ENCODE measurements at regions not wholly inside any gene's neighbourhood (a gene's known extent, or its start where the extent isn't known, plus 50 kb on each side); places are given as distances from the start of the nearest gene placed in this dataset.
"Not testable (repeated sequence)": the region's sequence is repeated elsewhere in the genome, so short reads cannot be mapped to it uniquely, and the experiment has no call there.

DNA sequence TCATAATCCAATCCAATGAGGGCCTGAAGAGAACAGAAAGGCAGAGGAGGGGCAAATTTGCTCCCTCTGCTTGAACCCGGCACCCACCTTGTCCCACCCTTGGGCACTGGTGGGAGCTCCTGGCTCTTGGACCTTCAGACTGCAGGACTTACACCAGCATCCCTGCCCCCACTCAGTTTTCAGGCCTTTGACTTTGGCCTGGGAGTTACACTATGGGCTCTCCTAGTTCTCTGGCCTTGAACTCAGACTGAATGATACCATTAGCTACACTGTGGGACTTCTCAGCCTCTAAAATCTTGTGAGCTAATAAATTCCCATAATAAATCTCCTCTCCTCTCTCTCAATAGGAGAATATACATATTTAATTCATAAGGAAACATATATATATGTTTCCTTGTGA, 114.4 kb downstream of the AHR start:
- H3K36me3 ChIP-seq (replicated peaks; ENCODE audit: insufficient read depth, low read length) = no peaks in the 10 kb centered on the region
- H3K9me2 ChIP-seq (replicated peaks; ENCODE audit: insufficient read depth, low read length) = no peaks in the 10 kb centered on the region
- H3K4me1 ChIP-seq (ENCODE audit: low read length) = peaks cover 21% of the 10 kb centered on the region
- no peak overlapping the region for H3K4me3 ChIP-seq (ENCODE audit: low read length)
- no peak overlapping the region for H3K9ac ChIP-seq (ENCODE audit: low read length)
- H3K27me3 ChIP-seq (replicated peaks; ENCODE audit: insufficient read depth, low read length) = no peaks in the 10 kb centered on the region
- no peak for DNase-seq
- no peaks in the 10 kb centered on the region for H3K9me3 ChIP-seq (replicated peaks; ENCODE audit: insufficient read depth, low read length)
- TF ChIP-seq, protein P1, sequence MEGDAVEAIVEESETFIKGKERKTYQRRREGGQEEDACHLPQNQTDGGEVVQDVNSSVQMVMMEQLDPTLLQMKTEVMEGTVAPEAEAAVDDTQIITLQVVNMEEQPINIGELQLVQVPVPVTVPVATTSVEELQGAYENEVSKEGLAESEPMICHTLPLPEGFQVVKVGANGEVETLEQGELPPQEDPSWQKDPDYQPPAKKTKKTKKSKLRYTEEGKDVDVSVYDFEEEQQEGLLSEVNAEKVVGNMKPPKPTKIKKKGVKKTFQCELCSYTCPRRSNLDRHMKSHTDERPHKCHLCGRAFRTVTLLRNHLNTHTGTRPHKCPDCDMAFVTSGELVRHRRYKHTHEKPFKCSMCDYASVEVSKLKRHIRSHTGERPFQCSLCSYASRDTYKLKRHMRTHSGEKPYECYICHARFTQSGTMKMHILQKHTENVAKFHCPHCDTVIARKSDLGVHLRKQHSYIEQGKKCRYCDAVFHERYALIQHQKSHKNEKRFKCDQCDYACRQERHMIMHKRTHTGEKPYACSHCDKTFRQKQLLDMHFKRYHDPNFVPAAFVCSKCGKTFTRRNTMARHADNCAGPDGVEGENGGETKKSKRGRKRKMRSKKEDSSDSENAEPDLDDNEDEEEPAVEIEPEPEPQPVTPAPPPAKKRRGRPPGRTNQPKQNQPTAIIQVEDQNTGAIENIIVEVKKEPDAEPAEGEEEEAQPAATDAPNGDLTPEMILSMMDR (IDR thresholded peaks at IDR 0.05; ENCODE audit: low read length) = no peak
- TF ChIP-seq EZH2phosphoT487 (IDR thresholded peaks at IDR 0.05; ENCODE audit: low read length) (no peak), EZH2 (optimal IDR thresholded peaks at IDR 0.05; ENCODE audit: low read depth, low read length) (no peak)
- H3K79me2 ChIP-seq (ENCODE audit: low read length) = no peaks in the 10 kb centered on the region
- H3K4me2 ChIP-seq (ENCODE audit: low read depth, low read length) = no peak overlapping the region
- no peaks in the 10 kb centered on the region for H4K20me1 ChIP-seq (ENCODE audit: insufficient read depth, low read length)
- peaks cover 6% of the 10 kb centered on the region; the same call in 1 of the 2 replicates for H3F3A ChIP-seq (ENCODE audit: insufficient read depth, low read length)
- no peak overlapping the region for H2AFZ ChIP-seq (ENCODE audit: low read length)
- H3K27ac ChIP-seq (ENCODE audit: low read length) = no peak overlapping the region

DNA sequence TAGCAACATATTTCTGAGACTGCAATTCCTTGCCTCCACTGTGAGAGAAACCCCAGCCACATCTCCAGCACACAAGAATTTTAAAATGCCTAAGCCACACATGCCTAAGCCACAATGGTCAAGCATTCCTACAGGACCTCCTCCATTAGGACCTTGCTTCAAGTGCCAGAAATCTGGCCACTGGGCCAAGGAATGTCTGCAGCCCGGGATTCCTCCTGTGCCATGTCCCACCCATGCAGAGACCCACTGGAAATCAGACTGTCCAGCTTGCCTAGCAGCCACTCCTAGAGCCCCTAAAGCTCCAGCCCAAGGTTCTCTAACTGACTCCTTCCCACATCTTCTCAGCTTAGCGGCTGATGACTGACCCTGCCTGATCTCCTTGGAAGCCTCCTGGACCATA, 117.5 kb downstream of the AHR start:
- Histone ChIP-seq H4K20me1 (ENCODE audit: insufficient read depth, low read length) (no peaks in the 10 kb centered on the region), H3K9ac (ENCODE audit: low read length) (no peak overlapping the region), H3K79me2 (ENCODE audit: low read length) (no peaks in the 10 kb centered on the region), H3K27ac (ENCODE audit: low read length) (no peak overlapping the region), H3K4me3 (ENCODE audit: low read length) (no peak overlapping the region), H3K9me2 (replicated peaks; ENCODE audit: insufficient read depth, low read length) (no peaks in the 10 kb centered on the region), H3K9me3 (replicated peaks; ENCODE audit: insufficient read depth, low read length) (no peaks in the 10 kb centered on the region), H2AFZ (ENCODE audit: low read length) (no peak overlapping the region), H3K4me2 (ENCODE audit: low read depth, low read length) (no peak overlapping the region), H3K27me3 (replicated peaks; ENCODE audit: insufficient read depth, low read length) (no peaks in the 10 kb centered on the region), H3F3A (ENCODE audit: insufficient read depth, low read length) (peaks cover 6% of the 10 kb centered on the region; the same call in 1 of the 2 replicates), H3K36me3 (replicated peaks; ENCODE audit: insufficient read depth, low read length) (no peaks in the 10 kb centered on the region), H3K4me1 (ENCODE audit: low read length) (peaks cover 19% of the 10 kb centered on the region)
- TF ChIP-seq EZH2 (optimal IDR thresholded peaks at IDR 0.05; ENCODE audit: low read depth, low read length) = no peak
- TF ChIP-seq EZH2phosphoT487 (IDR thresholded peaks at IDR 0.05; ENCODE audit: low read length) = no peak
- TF ChIP-seq, protein P1 (IDR thresholded peaks at IDR 0.05; ENCODE audit: low read length) = no peak
- DNase-seq = no peak

DNA sequence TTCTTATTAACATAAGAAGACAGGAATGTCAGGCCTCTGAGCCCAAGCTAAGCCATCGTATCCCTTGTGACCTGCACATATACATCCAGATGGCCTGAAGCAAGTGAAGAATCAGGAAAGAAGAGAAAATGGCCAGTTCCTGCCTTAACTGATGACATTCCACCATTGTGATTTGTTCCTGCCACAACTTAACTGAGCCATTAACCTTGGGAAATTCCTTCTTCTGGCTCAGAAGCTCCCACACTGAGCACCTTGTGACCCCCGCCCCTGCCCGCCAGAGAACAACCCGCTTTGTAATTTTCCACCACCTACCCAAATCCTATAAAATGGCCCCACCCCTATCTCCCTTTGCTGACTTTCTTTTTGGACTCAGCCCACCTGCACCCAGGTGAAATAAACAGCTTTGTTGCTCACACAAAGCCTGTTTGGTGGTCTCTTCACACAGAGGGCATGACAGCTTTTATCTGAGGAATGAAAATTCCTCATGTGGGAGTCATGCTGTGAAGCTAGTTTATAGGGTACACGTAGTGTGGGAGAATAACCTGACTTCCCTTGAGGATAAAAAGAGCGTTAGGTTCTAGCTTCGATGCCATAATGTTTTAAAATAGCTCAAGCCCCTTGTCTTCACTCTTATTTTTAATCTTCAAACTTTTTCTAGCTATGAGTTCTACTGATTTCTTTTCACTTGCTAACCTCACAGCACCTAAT, 122.0 kb downstream of the AHR start:
- not testable (repeated sequence) for H3F3A ChIP-seq (ENCODE audit: insufficient read depth, low read length); H3K4me2 ChIP-seq (ENCODE audit: low read depth, low read length); H3K36me3 ChIP-seq (replicated peaks; ENCODE audit: insufficient read depth, low read length); DNase-seq; H3K27ac ChIP-seq (ENCODE audit: low read length); H3K79me2 ChIP-seq (ENCODE audit: low read length); H4K20me1 ChIP-seq (ENCODE audit: insufficient read depth, low read length); H3K4me1 ChIP-seq (ENCODE audit: low read length); H3K9me3 ChIP-seq (replicated peaks; ENCODE audit: insufficient read depth, low read length); H3K4me3 ChIP-seq (ENCODE audit: low read length); H3K27me3 ChIP-seq (replicated peaks; ENCODE audit: insufficient read depth, low read length); H3K9ac ChIP-seq (ENCODE audit: low read length); H3K9me2 ChIP-seq (replicated peaks; ENCODE audit: insufficient read depth, low read length); H2AFZ ChIP-seq (ENCODE audit: low read length)

- Histone ChIP-seq H3K9ac (ENCODE audit: low read length) (no peak overlapping the region), H3F3A (ENCODE audit: insufficient read depth, low read length) (no peaks in the 10 kb centered on the region), H3K9me3 (replicated peaks; ENCODE audit: insufficient read depth, low read length) (no peaks in the 10 kb centered on the region), H3K79me2 (ENCODE audit: low read length) (no peaks in the 10 kb centered on the region), H3K27me3 (replicated peaks; ENCODE audit: insufficient read depth, low read length) (no peaks in the 10 kb centered on the region), H4K20me1 (ENCODE audit: insufficient read depth, low read length) (no peaks in the 10 kb centered on the region), H2AFZ (ENCODE audit: low read length) (no peak overlapping the region), H3K9me2 (replicated peaks; ENCODE audit: insufficient read depth, low read length) (no peaks in the 10 kb centered on the region), H3K4me1 (ENCODE audit: low read length) (no peaks in the 10 kb centered on the region), H3K36me3 (replicated peaks; ENCODE audit: insufficient read depth, low read length) (no peaks in the 10 kb centered on the region), H3K27ac (ENCODE audit: low read length) (no peak overlapping the region), H3K4me3 (ENCODE audit: low read length) (no peak overlapping the region), H3K4me2 (ENCODE audit: low read depth, low read length) (no peak overlapping the region)
- TF ChIP-seq EZH2phosphoT487 (IDR thresholded peaks at IDR 0.05; ENCODE audit: low read length) (no peak), EZH2 (optimal IDR thresholded peaks at IDR 0.05; ENCODE audit: low read depth, low read length) (no peak)
- TF ChIP-seq, protein P1 (IDR thresholded peaks at IDR 0.05; ENCODE audit: low read length) = no peak
- DNase-seq = no peak
These were observed 123.5 kb downstream of the AHR start for GRCh38 chr7:17421941-17422340.

Data from MM.1S (cell line).